Loucy (cell line): ENCODE measurements at regions not wholly inside any gene's neighbourhood (a gene's known extent, or its start where the extent isn't known, plus 50 kb on each side); places are given as distances from the start of the nearest gene placed in this dataset.

Experiments used
- H2AFZ ChIP-seq: fragments of 200-600 bp; sonication (generic); 2 replicates; pipeline ENCODE4 v1.6.0; 2016; ENCODE audit warnings: antibody characterized with exemption, mild to moderate bottlenecking, low read length, moderate library complexity
- H3F3A ChIP-seq: fragments of 200-600 bp; 2 replicates; pipeline ENCODE4 v1.6.0; 2016; ENCODE audit warnings: antibody characterized with exemption, low read depth, mild to moderate bottlenecking
- H3K27me3 ChIP-seq: fragments of 200-600 bp; sonication (generic); 2 replicates; pipeline ENCODE4 v1.6.1; 2014; ENCODE audit warnings: low read length, mild to moderate bottlenecking; ENCODE audit not compliant: insufficient read depth, poor library complexity, severe bottlenecking
- H3K36me3 ChIP-seq: fragments of 200-600 bp; sonication (generic); 2 replicates; pipeline ENCODE4 v1.6.1; 2016; ENCODE audit warnings: low read length; ENCODE audit not compliant: insufficient read depth
- H3K4me1 ChIP-seq: fragments of 200-600 bp; sonication (generic); 2 replicates; pipeline ENCODE4 v1.5.1; 2014; ENCODE audit warnings: low read length, mild to moderate bottlenecking; ENCODE audit not compliant: insufficient read depth, poor library complexity, severe bottlenecking
- H3K4me2 ChIP-seq: fragments of 200-600 bp; sonication (generic); 2 replicates; pipeline ENCODE4 v1.6.0; 2014; ENCODE audit warnings: antibody characterized with exemption, low read length, low read depth, mild to moderate bottlenecking; ENCODE audit not compliant: poor library complexity, severe bottlenecking
- H3K4me3 ChIP-seq: fragments of 200-600 bp; sonication (generic); 2 replicates; pipeline ENCODE4 v1.5.1; 2014; ENCODE audit warnings: low read length, mild to moderate bottlenecking, mixed read lengths; ENCODE audit not compliant: poor library complexity, severe bottlenecking
- H3K79me2 ChIP-seq: fragments of 200-600 bp; sonication (generic); 2 replicates; pipeline ENCODE4 v1.6.1; 2014; ENCODE audit warnings: low read length; ENCODE audit not compliant: insufficient read depth
- H3K9ac ChIP-seq: fragments of 200-600 bp; sonication (generic); 2 replicates; pipeline ENCODE4 v1.6.0; 2014; ENCODE audit warnings: mild to moderate bottlenecking, low read depth, low read length, moderate library complexity; ENCODE audit not compliant: poor library complexity, severe bottlenecking
- H3K9me2 ChIP-seq: fragments of 200-600 bp; sonication (generic); replicated peaks from 2 replicates; pipeline ENCODE4 v1.6.1; 2016; ENCODE audit warnings: low read depth, low read length, mixed read lengths
- H3K9me3 ChIP-seq: fragments of 200-600 bp; sonication (generic); 2 replicates; pipeline ENCODE4 v1.6.1; 2014; ENCODE audit warnings: mild to moderate bottlenecking, antibody characterized with exemption, low read length, low read depth; ENCODE audit not compliant: insufficient read depth
- H4K20me1 ChIP-seq: fragments of 200-600 bp; sonication (generic); 2 replicates; pipeline ENCODE4 v1.6.0; 2014; ENCODE audit warnings: antibody characterized with exemption, low read length, mild to moderate bottlenecking; ENCODE audit not compliant: insufficient read depth, poor library complexity, severe bottlenecking
- CTCF ChIP-seq: fragments of 200-600 bp; sonication (generic); conservative IDR thresholded peaks from 2 replicates; pipeline ENCODE4 v1.5.1; 2014; ENCODE audit warnings: mild to moderate bottlenecking, antibody characterized with exemption, low read length
- EZH2phosphoT487 ChIP-seq: fragments of 200-600 bp; IDR thresholded peaks from 2 replicates; pipeline ENCODE4 v1.6.1; 2018; ENCODE audit warnings: antibody characterized with exemption, mild to moderate bottlenecking, moderate library complexity, borderline replicate concordance

- no peak overlapping the region for H3K4me2 ChIP-seq
- H3K9me2 ChIP-seq: no peaks in the 10 kb centered on the region
- TF ChIP-seq CTCF (no peak), EZH2phosphoT487 (no peak)
- no peaks in the 10 kb centered on the region for H3K27me3 ChIP-seq
- no peak overlapping the region for H3K9ac ChIP-seq
- H3F3A ChIP-seq: no peaks in the 10 kb centered on the region
- H3K9me3 ChIP-seq: no peaks in the 10 kb centered on the region
- H3K36me3 ChIP-seq: no peaks in the 10 kb centered on the region
- no peaks in the 10 kb centered on the region for H3K79me2 ChIP-seq
- H4K20me1 ChIP-seq: no peaks in the 10 kb centered on the region
- no peak overlapping the region for H3K4me3 ChIP-seq
- no peak overlapping the region for H2AFZ ChIP-seq
- no peaks in the 10 kb centered on the region for H3K4me1 ChIP-seq
These were observed 65.9 kb upstream of the JDP2 start for GRCh38 chr14:75361751-75362433.

- Histone ChIP-seq H3K4me3 (no peak overlapping the region), H3K9me3 (no peaks in the 10 kb centered on the region), H3K9me2 (no peaks in the 10 kb centered on the region), H4K20me1 (no peaks in the 10 kb centered on the region), H3K4me2 (no peak overlapping the region), H3K27me3 (no peaks in the 10 kb centered on the region), H3K9ac (no peak overlapping the region), H2AFZ (no peak overlapping the region), H3K79me2 (no peaks in the 10 kb centered on the region), H3K36me3 (no peaks in the 10 kb centered on the region), H3F3A (no peaks in the 10 kb centered on the region), H3K4me1 (no peaks in the 10 kb centered on the region)
- no peak for TF ChIP-seq EZH2phosphoT487
These were observed 64.7 kb upstream of the JDP2 start for GRCh38 chr14:75363130-75363529.

GRCh38 chr14:75363570-75364227, 64.1 kb upstream of the JDP2 start:
- Histone ChIP-seq H3K4me3 (no peak overlapping the region), H3K9me3 (no peaks in the 10 kb centered on the region), H3K9ac (no peak overlapping the region), H3K36me3 (no peaks in the 10 kb centered on the region), H2AFZ (no peak overlapping the region), H3K27me3 (no peaks in the 10 kb centered on the region), H3K4me2 (no peak overlapping the region), H3K4me1 (no peaks in the 10 kb centered on the region), H4K20me1 (no peaks in the 10 kb centered on the region), H3K79me2 (no peaks in the 10 kb centered on the region), H3K9me2 (no peaks in the 10 kb centered on the region), H3F3A (no peaks in the 10 kb centered on the region)
- TF ChIP-seq EZH2phosphoT487: no peak
- TF ChIP-seq CTCF: no peak

GRCh38 chr14:75365116-75365515, 62.7 kb upstream of the JDP2 start:
- Histone ChIP-seq H4K20me1 (no peaks in the 10 kb centered on the region), H2AFZ (no peak overlapping the region), H3K9me2 (no peaks in the 10 kb centered on the region), H3K4me1 (no peaks in the 10 kb centered on the region), H3K4me3 (no peak overlapping the region), H3F3A (no peaks in the 10 kb centered on the region), H3K36me3 (no peaks in the 10 kb centered on the region), H3K79me2 (no peaks in the 10 kb centered on the region), H3K9ac (no peak overlapping the region), H3K9me3 (no peaks in the 10 kb centered on the region), H3K4me2 (no peak overlapping the region), H3K27me3 (no peaks in the 10 kb centered on the region)
- TF ChIP-seq EZH2phosphoT487: no peak
- no peak for TF ChIP-seq CTCF
